ENCODE measurements at regions not wholly inside any gene's neighbourhood (a gene's known extent, or its start where the extent isn't known, plus 50 kb on each side); places are given as distances from the start of the nearest gene placed in this dataset.

- peak; percentile 13 for DNase-seq
- Mint-ChIP-seq H3K27me3 (ENCODE audit: low read depth, poor library complexity) (peaks cover 28% of the 10 kb centered on the region), H3K4me3 (no peak overlapping the region), H3K9me3 (no peaks in the 10 kb centered on the region), H3K27ac (no peak overlapping the region), H3K4me1 (peaks cover 15% of the 10 kb centered on the region), H3K36me3 (ENCODE audit: low read depth) (no peaks in the 10 kb centered on the region)
- TF ChIP-seq CTCF (IDR thresholded peaks at IDR 0.05): no peak
These were observed 98.2 kb upstream of the MRI1 start for GRCh38 chr19:13666165-13666564.

- Mint-ChIP-seq H3K9me3 (no peaks in the 10 kb centered on the region), H3K4me3 (no peak overlapping the region), H3K27ac (no peak overlapping the region), H3K36me3 (ENCODE audit: low read depth) (no peaks in the 10 kb centered on the region), H3K4me1 (peaks cover 15% of the 10 kb centered on the region), H3K27me3 (ENCODE audit: low read depth, poor library complexity) (peaks cover 22% of the 10 kb centered on the region)
- TF ChIP-seq CTCF (IDR thresholded peaks at IDR 0.05): no peak
- DNase-seq: no peak
These were observed 99.0 kb upstream of the MRI1 start for GRCh38 chr19:13665125-13665905.

- H3K4me1 Mint-ChIP-seq: no peaks in the 10 kb centered on the region
- no peak for TF ChIP-seq CTCF (IDR thresholded peaks at IDR 0.05)
- DNase-seq: no peak
- peaks cover 24% of the 10 kb centered on the region for H3K9me3 Mint-ChIP-seq
- no peaks in the 10 kb centered on the region for H3K36me3 Mint-ChIP-seq (ENCODE audit: low read depth)
- H3K27me3 Mint-ChIP-seq (ENCODE audit: low read depth, poor library complexity): peaks cover 15% of the 10 kb centered on the region
- H3K27ac Mint-ChIP-seq: no peak overlapping the region
- H3K4me3 Mint-ChIP-seq: no peak overlapping the region
These were observed 111.3 kb upstream of the MRI1 start for GRCh38 chr19:13652810-13653590.

GRCh38 chr19:13646758-13647157 is 117.6 kb upstream of the MRI1 start:
- peaks cover 15% of the 10 kb centered on the region for H3K27me3 Mint-ChIP-seq (ENCODE audit: low read depth, poor library complexity)
- no peaks in the 10 kb centered on the region for H3K4me1 Mint-ChIP-seq
- no peak for DNase-seq
- no peak overlapping the region for H3K4me3 Mint-ChIP-seq
- no peak overlapping the region for H3K27ac Mint-ChIP-seq
- peaks cover 20% of the 10 kb centered on the region for H3K9me3 Mint-ChIP-seq
- no peak for TF ChIP-seq CTCF (IDR thresholded peaks at IDR 0.05)
- H3K36me3 Mint-ChIP-seq (ENCODE audit: low read depth): no peaks in the 10 kb centered on the region

- Mint-ChIP-seq H3K4me3 (no peak overlapping the region), H3K36me3 (ENCODE audit: low read depth) (peaks cover 2% of the 10 kb centered on the region), H3K9me3 (peaks cover 29% of the 10 kb centered on the region), H3K27ac (no peak overlapping the region), H3K27me3 (ENCODE audit: low read depth, poor library complexity) (peaks cover 33% of the 10 kb centered on the region), H3K4me1 (no peaks in the 10 kb centered on the region)
- DNase-seq: no peak
- no peak for TF ChIP-seq CTCF (IDR thresholded peaks at IDR 0.05)
These were observed 119.7 kb upstream of the MRI1 start for GRCh38 chr19:13644645-13645044.

Data from nephron progenitor cell (in vitro differentiated cells).